ENCODE measurements at regions not wholly inside any gene's neighbourhood (a gene's known extent, or its start where the extent isn't known, plus 50 kb on each side); places are given as distances from the start of the nearest gene placed in this dataset.

GRCh38 chr10:32159264-32159663 is 103.0 kb upstream of the KIF5B start:
- H3K27me3 ChIP-seq (ENCODE audit: insufficient read depth, low read length), result no peaks in the 10 kb centered on the region
- POLR2A ChIA-PET, result no interaction called here
- intact Hi-C loops (cut with micrococcal nuclease), result no loop called here
- no TSS peak for BruUV-seq (replicated peaks)
- ATAC-seq (no peak), DNase-seq (ENCODE audit: low read depth, low spot score) (no peak)
- no peak overlapping the region for H3K27ac ChIP-seq (ENCODE audit: low read depth, low read length)
- no peaks in the 10 kb centered on the region for H4K20me1 ChIP-seq (ENCODE audit: insufficient read depth)
- no peak overlapping the region for H3K4me2 ChIP-seq (ENCODE audit: low read length)
- no peak overlapping the region for H3K9ac ChIP-seq (ENCODE audit: low read length)
- CTCF ChIA-PET, result no interaction called here
- H2AFZ ChIP-seq (ENCODE audit: low read depth, low read length, poor library complexity, severe bottlenecking), result no peak overlapping the region
- no peak overlapping the region for H3K4me3 ChIP-seq (replicated peaks in 1 of 2; ENCODE audit: low read depth in 1 of 2, low read length in 2 of 2)
- no peaks in the 10 kb centered on the region for H3K36me3 ChIP-seq (ENCODE audit: control insufficient read depth in 1 of 2, insufficient read depth in 2 of 2, low read length in 2 of 2)
- peaks cover 0 to 8% of the 10 kb centered on the region in 2 experiments; a peak in 1 of 4 replicates for H3K4me1 ChIP-seq (ENCODE audit: control insufficient read depth in 1 of 2, insufficient read depth in 2 of 2, low read length in 2 of 2)
- H3K9me2 ChIP-seq (ENCODE audit: insufficient read depth), result no peaks in the 10 kb centered on the region
- H3K9me3 ChIP-seq (ENCODE audit: control insufficient read depth in 1 of 2, insufficient read depth in 1 of 2, low read depth in 1 of 2, low read length in 2 of 2), result no peaks in the 10 kb centered on the region
- RAD21 ChIA-PET (ENCODE audit: low non-redundant PET in 1 of 2, low total read pairs in 2 of 2, uncharacterized antibody in 2 of 2, unreplicated experiment in 2 of 2), result no interaction called here
- H3K79me2 ChIP-seq (ENCODE audit: insufficient read depth, low read length), result no peaks in the 10 kb centered on the region
- TF ChIP-seq MAX (IDR thresholded peaks at IDR 0.05) (no peak), ZNF274 (IDR thresholded peaks at IDR 0.05; ENCODE audit: low read depth, low read length) (no peak), EZH2 (IDR thresholded peaks at IDR 0.05) (no peak), TCF7L2 (IDR thresholded peaks at IDR 0.05; ENCODE audit: borderline replicate concordance, extremely low read depth, insufficient read depth, insufficient read length) (no peak), JUND (IDR thresholded peaks at IDR 0.05) (no peak), EZH2phosphoT487 (IDR thresholded peaks at IDR 0.05; ENCODE audit: borderline replicate concordance) (no peak), ELF1 (IDR thresholded peaks at IDR 0.05; ENCODE audit: borderline replicate concordance, low read depth) (no peak), ATF3 (IDR thresholded peaks at IDR 0.05) (no peak), CTCF (IDR thresholded peaks at IDR 0.05 in 2 of 3, conservative IDR thresholded peaks at IDR 0.05 in 1 of 3; ENCODE audit: borderline replicate concordance in 1 of 3, insufficient read depth in 1 of 3, low read depth in 2 of 3, low read length in 2 of 3) (no peak), CBX3 (IDR thresholded peaks at IDR 0.05; ENCODE audit: low read depth) (no peak), ZBTB33 (IDR thresholded peaks at IDR 0.05; ENCODE audit: extremely low read depth, insufficient replicate concordance, low read length) (no peak), POLR2A (IDR thresholded peaks at IDR 0.05; ENCODE audit: borderline replicate concordance, extremely low read depth, insufficient read depth, insufficient read length) (no peak), CEBPB (IDR thresholded peaks at IDR 0.05; ENCODE audit: low read depth) (no peak)
